ENCODE measurements at regions not wholly inside any gene's neighbourhood (a gene's known extent, or its start where the extent isn't known, plus 50 kb on each side); places are given as distances from the start of the nearest gene placed in this dataset.

GRCh38 chr3:178090899-178091298 is 445.3 kb upstream of the KCNMB2 start:
- no peak for TF ChIP-seq POLR2AphosphoS5 (IDR thresholded peaks at IDR 0.05)
- no peak for TF ChIP-seq POLR2A (IDR thresholded peaks at IDR 0.05)
- TF ChIP-seq, protein P1, sequence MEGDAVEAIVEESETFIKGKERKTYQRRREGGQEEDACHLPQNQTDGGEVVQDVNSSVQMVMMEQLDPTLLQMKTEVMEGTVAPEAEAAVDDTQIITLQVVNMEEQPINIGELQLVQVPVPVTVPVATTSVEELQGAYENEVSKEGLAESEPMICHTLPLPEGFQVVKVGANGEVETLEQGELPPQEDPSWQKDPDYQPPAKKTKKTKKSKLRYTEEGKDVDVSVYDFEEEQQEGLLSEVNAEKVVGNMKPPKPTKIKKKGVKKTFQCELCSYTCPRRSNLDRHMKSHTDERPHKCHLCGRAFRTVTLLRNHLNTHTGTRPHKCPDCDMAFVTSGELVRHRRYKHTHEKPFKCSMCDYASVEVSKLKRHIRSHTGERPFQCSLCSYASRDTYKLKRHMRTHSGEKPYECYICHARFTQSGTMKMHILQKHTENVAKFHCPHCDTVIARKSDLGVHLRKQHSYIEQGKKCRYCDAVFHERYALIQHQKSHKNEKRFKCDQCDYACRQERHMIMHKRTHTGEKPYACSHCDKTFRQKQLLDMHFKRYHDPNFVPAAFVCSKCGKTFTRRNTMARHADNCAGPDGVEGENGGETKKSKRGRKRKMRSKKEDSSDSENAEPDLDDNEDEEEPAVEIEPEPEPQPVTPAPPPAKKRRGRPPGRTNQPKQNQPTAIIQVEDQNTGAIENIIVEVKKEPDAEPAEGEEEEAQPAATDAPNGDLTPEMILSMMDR (IDR thresholded peaks at IDR 0.05 in 8 of 11, conservative IDR thresholded peaks at IDR 0.05 in 3 of 11), result no peak

All from spleen (tissue), 7 donors.